B cell (primary cell): ENCODE measurements at regions not wholly inside any gene's neighbourhood (a gene's known extent, or its start where the extent isn't known, plus 50 kb on each side); places are given as distances from the start of the nearest gene placed in this dataset.

ENCODE experiments used
- ATAC-seq: fragments of 200-7000 bp; cut with Tn5 transposase; one replicate; pipeline ENCODE4 v1.10.0; 2021; ENCODE audit warnings: low read depth, mild to moderate bottlenecking, moderate number of reproducible peaks, moderate library complexity
- CTCF ChIA-PET: fragments of 350-600 bp; sonication (Branson Sonifier 250); formaldehyde crosslinking; loops from one replicate; lab custom pipeline; 2021; ENCODE audit warnings: antibody characterized with exemption, inconsistent platforms; lab: Charles Lee
- POLR2A ChIA-PET: fragments of 350-600 bp; sonication (Branson Sonifier 250); formaldehyde crosslinking; loops from one replicate; lab custom pipeline; 2021; ENCODE audit warnings: antibody characterized with exemption; lab: Charles Lee
- DNase-seq: peaks from one replicate; pipeline ENCODE4 v3.0.0; 2013
- H2AFZ ChIP-seq: 2 replicates; pipeline ENCODE4 v1.6.1; 2012; ENCODE audit warnings: mild to moderate bottlenecking, low read depth, low read length; ENCODE audit not compliant: insufficient read depth, poor library complexity, severe bottlenecking
- H3K27ac ChIP-seq, 2 donors: 1 replicate in 1 of 2; 2 replicates in 1 of 2; pipeline ENCODE4 v1.5.1; 2012 to 2013; ENCODE audit warnings: low read length in 2 of 2, mild to moderate bottlenecking in 2 of 2, moderate library complexity in 1 of 2
- H3K27me3 ChIP-seq, 4 experiments: fragments of 200-600 bp in 1 of 4; sonication (generic) in 1 of 4; replicated peaks in 1 of 4; 1 replicate in 2 of 4; 2 replicates in 2 of 4; pipeline versions ENCODE4 v1.6.1 to v1.7.0; 2013 to 2016; ENCODE audit warnings: low read length in 3 of 4, mild to moderate bottlenecking in 2 of 4, mixed read lengths in 1 of 4, moderate library complexity in 1 of 4; ENCODE audit not compliant: insufficient read depth in 4 of 4, control insufficient read depth in 3 of 4; ENCODE audit errors: control extremely low read depth in 1 of 4
- H3K36me3 ChIP-seq, 2 experiments: replicated peaks in 1 of 2; 1 replicate in 1 of 2; 2 replicates in 1 of 2; pipeline versions ENCODE4 v1.6.1 to v1.7.1; 2013; ENCODE audit warnings: low read length in 1 of 2; ENCODE audit not compliant: insufficient read depth in 2 of 2, control insufficient read depth in 1 of 2; ENCODE audit errors: control extremely low read depth in 1 of 2, extremely low read depth in 1 of 2
- H3K4me1 ChIP-seq, 2 donors: fragments of 200-600 bp in 1 of 2; sonication (generic) in 1 of 2; 1 replicate in 1 of 2; 2 replicates in 1 of 2; pipeline versions ENCODE4 v1.5.1 to v1.6.1; 2013 to 2017; ENCODE audit warnings: low read length in 2 of 2; ENCODE audit not compliant: control insufficient read depth in 2 of 2, insufficient read depth in 2 of 2
- H3K4me2 ChIP-seq: replicated peaks from 2 replicates; pipeline ENCODE3; 2012; ENCODE audit warnings: mild to moderate bottlenecking, low read depth, low read length; ENCODE audit not compliant: poor library complexity, severe bottlenecking
- H3K4me3 ChIP-seq, 5 experiments: fragments of 200-600 bp in 1 of 5; sonication (generic) in 1 of 5; 1 replicate in 3 of 5; 2 replicates in 2 of 5; pipeline versions ENCODE4 v1.5.1 to v1.7.0; 2011 to 2016; ENCODE audit warnings: low read length in 4 of 5, mild to moderate bottlenecking in 4 of 5, low read depth in 2 of 5, control low read depth in 1 of 5, moderate library complexity in 1 of 5; ENCODE audit not compliant: insufficient read depth in 1 of 5; ENCODE audit errors: control extremely low read depth in 1 of 5, extremely low read depth in 1 of 5
- H3K79me2 ChIP-seq: fragments of 200-600 bp; sonication (generic); one replicate; pipeline ENCODE4 v1.6.0; 2016; ENCODE audit warnings: low read length; ENCODE audit not compliant: control insufficient read depth, insufficient read depth
- H3K9ac ChIP-seq: fragments of 200-600 bp; sonication (generic); 2 replicates; pipeline ENCODE4 v1.6.1; 2017; ENCODE audit warnings: mild to moderate bottlenecking, low read length, moderate library complexity
- H3K9me3 ChIP-seq, 3 donors: one replicate each; pipeline versions ENCODE4 v1.6.1 to v1.7.1; 2013; ENCODE audit warnings: low read length in 2 of 3; ENCODE audit not compliant: control insufficient read depth in 2 of 3, insufficient read depth in 1 of 3; ENCODE audit errors: control extremely low read depth in 1 of 3
- H4K20me1 ChIP-seq: 2 replicates; pipeline ENCODE4 v1.6.0; 2012; ENCODE audit warnings: mild to moderate bottlenecking, low read length; ENCODE audit not compliant: insufficient read depth, control insufficient read depth, poor library complexity, severe bottlenecking
- H3K27ac Mint-ChIP-seq: one replicate; pipeline ENCODE4 v1.8.0; 2021; ENCODE audit warnings: mixed read lengths
- H3K27me3 Mint-ChIP-seq: one replicate; pipeline ENCODE4 v1.8.0; 2021; ENCODE audit warnings: mixed read lengths
- H3K4me1 Mint-ChIP-seq: one replicate; pipeline ENCODE4 v1.8.0; 2021; ENCODE audit warnings: mixed read lengths
- H3K4me3 Mint-ChIP-seq: one replicate; pipeline ENCODE4 v1.8.0; 2021; ENCODE audit warnings: mixed read lengths
- H3K9me3 Mint-ChIP-seq: one replicate; pipeline ENCODE4 v1.8.0; 2022; ENCODE audit warnings: mixed read lengths; ENCODE audit not compliant: insufficient read depth
- EZH2 ChIP-seq: IDR thresholded peaks from 2 replicates; pipeline ENCODE4 v1.6.1; 2012; ENCODE audit warnings: borderline replicate concordance, low read depth, mild to moderate bottlenecking, moderate library complexity, low read length; ENCODE audit not compliant: insufficient read depth, poor library complexity, severe bottlenecking
- WGBS: methylation state at CpG from one replicate; pipeline ENCODE4 v1.1.5; 2013; ENCODE audit warnings: missing lambda C conversion rate; ENCODE audit not compliant: insufficient coverage; 5-methylcytosine and 5-hydroxymethylcytosine counted together
- intact Hi-C: fragments of 100-400 bp; cut with micrococcal nuclease; formaldehyde crosslinking; loops from one replicate; pipeline ENCODE4 v1.10.0; 2022
- TF ChIP-seq, protein P1 (sequence below): fragments of 200-600 bp; IDR thresholded peaks from one replicate; pipeline ENCODE4 v1.8.0; 2022; ENCODE audit warnings: antibody characterized with exemption, mild to moderate bottlenecking

DNA sequence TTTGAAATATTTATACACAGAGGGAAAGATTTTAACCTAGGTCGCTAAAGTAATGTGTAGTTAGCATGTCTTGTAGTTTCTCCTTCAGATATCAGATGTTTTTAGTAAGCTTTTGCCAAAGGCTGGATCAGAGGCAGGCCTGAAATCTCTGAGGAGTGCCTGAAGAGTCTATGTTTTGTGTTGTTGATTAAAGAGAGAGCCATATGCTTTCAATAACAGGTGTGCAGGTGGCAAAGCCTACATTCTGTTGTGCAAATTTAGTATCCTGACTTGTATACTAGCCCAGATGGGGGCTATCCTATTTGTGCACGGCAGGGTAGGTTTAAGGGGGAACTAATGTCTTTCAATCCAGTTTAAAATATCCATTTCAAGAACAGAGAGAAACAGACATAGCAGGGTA, 167.1 kb upstream of the ATXN1 start:
- Mint-ChIP-seq H3K4me1 (no peaks in the 10 kb centered on the region), H3K9me3 (peaks cover 8% of the 10 kb centered on the region), H3K27me3 (peaks cover 7% of the 10 kb centered on the region), H3K27ac (no peak overlapping the region), H3K4me3 (no peak overlapping the region)
- H3K4me3 ChIP-seq: no peak overlapping the region
- intact Hi-C loops: no loop called here
- H3K4me2 ChIP-seq: no peak overlapping the region
- H4K20me1 ChIP-seq: no peaks in the 10 kb centered on the region
- ATAC-seq (no peak), DNase-seq (no peak)
- ChIA-PET POLR2A (no interaction called here), CTCF (no interaction called here)
- no peaks in the 10 kb centered on the region for H3K36me3 ChIP-seq
- H3K9me3 ChIP-seq: no peaks in the 10 kb centered on the region
- no peak overlapping the region for H3K27ac ChIP-seq
- no peaks in the 10 kb centered on the region for H3K4me1 ChIP-seq
- WGBS: 100% methylated on average over 1 of the region's 2 CpGs
- no peak overlapping the region for H2AFZ ChIP-seq
- TF ChIP-seq EZH2: no peak
- TF ChIP-seq, protein P1, sequence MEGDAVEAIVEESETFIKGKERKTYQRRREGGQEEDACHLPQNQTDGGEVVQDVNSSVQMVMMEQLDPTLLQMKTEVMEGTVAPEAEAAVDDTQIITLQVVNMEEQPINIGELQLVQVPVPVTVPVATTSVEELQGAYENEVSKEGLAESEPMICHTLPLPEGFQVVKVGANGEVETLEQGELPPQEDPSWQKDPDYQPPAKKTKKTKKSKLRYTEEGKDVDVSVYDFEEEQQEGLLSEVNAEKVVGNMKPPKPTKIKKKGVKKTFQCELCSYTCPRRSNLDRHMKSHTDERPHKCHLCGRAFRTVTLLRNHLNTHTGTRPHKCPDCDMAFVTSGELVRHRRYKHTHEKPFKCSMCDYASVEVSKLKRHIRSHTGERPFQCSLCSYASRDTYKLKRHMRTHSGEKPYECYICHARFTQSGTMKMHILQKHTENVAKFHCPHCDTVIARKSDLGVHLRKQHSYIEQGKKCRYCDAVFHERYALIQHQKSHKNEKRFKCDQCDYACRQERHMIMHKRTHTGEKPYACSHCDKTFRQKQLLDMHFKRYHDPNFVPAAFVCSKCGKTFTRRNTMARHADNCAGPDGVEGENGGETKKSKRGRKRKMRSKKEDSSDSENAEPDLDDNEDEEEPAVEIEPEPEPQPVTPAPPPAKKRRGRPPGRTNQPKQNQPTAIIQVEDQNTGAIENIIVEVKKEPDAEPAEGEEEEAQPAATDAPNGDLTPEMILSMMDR: no peak
- H3K79me2 ChIP-seq: no peaks in the 10 kb centered on the region
- H3K27me3 ChIP-seq: no peaks in the 10 kb centered on the region
- no peak overlapping the region for H3K9ac ChIP-seq

- Mint-ChIP-seq H3K4me1 (no peaks in the 10 kb centered on the region), H3K4me3 (no peak overlapping the region), H3K27ac (no peak overlapping the region), H3K27me3 (peaks cover 2% of the 10 kb centered on the region), H3K9me3 (peaks cover 8% of the 10 kb centered on the region)
- ATAC-seq: no peak
- no peaks in the 10 kb centered on the region for H3K27me3 ChIP-seq
- intact Hi-C loops: no loop called here
- ChIA-PET CTCF (no interaction called here), POLR2A (no interaction called here)
- no peak overlapping the region for H3K9ac ChIP-seq
- H4K20me1 ChIP-seq: no peaks in the 10 kb centered on the region
- H3K36me3 ChIP-seq: no peaks in the 10 kb centered on the region
- H3K79me2 ChIP-seq: no peaks in the 10 kb centered on the region
- WGBS: no CpG with 5 or more reads among the region's 1 CpG
- H3K4me1 ChIP-seq: no peaks in the 10 kb centered on the region
- no peak overlapping the region for H3K27ac ChIP-seq
- no peak overlapping the region for H3K4me2 ChIP-seq
- H3K9me3 ChIP-seq: no peaks in the 10 kb centered on the region
- H2AFZ ChIP-seq: no peak overlapping the region
- H3K4me3 ChIP-seq: no peak overlapping the region
- DNase-seq: no peak
- TF ChIP-seq EZH2: no peak
- TF ChIP-seq, protein P1: no peak
These were observed 165.9 kb upstream of the ATXN1 start for GRCh38 chr6:16927205-16927604.
